GM21528 (cell line): ENCODE measurements at regions not wholly inside any gene's neighbourhood (a gene's known extent, or its start where the extent isn't known, plus 50 kb on each side); places are given as distances from the start of the nearest gene placed in this dataset.

ENCODE experiments used
- ATAC-seq: cut with Tn5 transposase; IDR thresholded peaks from one replicate; pipeline ENCODE4 v1.9.1; 2021; ENCODE audit warnings: mild to moderate bottlenecking, moderate library complexity; ENCODE audit not compliant: unreplicated experiment, low FRiP score

DNA sequence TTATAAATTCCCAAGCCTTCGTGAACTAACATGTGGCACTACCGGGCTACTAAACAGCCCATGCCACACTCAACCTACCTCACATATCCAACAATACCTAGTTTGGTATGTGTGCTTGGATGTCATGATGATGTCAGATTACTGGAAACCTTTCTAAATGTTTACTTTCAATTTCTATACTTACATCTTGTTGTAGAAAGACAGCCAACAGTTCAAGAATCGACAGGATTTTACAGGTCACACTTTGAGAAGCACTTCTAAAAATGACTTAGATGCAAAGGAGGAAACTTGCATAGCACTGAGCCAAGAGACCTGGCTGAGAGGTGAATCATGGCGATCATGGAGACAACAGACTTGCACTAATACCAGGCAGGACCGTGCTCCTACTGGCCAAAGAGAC lies 209.9 kb downstream of the COL4A1 start:
- ATAC-seq: no peak

- ATAC-seq: no peak
These were observed 214.1 kb downstream of the COL4A1 start for GRCh38 chr13:110092831-110093247.

DNA sequence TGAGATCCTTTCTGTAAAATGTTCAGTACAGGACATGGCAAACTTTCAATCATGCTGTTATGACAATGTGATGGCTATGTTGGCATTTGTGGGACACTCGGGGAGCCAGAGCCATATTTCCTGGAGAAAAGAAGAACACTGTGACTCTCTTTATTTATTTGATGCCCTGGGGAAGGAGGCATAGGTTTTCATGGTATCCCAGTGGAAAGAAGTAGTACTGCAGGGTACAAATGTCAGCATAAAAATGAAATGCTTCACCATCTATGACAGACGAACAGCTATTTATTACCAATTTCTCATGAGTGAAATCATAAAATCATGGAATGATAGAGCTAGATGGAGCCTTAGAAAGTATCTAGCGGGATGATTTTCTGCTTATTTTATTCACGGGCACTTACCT lies 217.1 kb downstream of the COL4A1 start:
- ATAC-seq: no peak

GRCh38 chr13:110089100-110089499 lies 217.9 kb downstream of the COL4A1 start:
- no peak for ATAC-seq

DNA sequence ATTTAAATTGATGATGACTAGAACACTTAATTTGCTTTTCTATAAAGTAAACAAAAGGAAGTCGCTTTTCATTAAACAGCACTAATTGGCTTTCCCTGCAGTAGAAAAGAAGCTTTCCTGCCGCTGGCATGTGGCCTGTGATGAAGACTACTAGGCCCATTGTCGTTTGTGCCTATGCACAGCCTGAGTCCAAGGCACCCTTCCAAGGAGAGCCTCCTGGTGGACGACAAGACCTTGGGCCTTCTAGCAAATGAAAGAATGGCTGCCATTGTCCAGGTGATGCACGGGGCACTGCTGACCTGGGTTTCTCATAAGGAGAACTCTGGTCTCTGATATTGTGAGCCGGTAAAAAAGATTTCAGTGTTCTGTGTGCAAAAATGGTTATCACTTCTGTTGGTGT lies 233.0 kb downstream of the COL4A1 start:
- no peak for ATAC-seq

DNA sequence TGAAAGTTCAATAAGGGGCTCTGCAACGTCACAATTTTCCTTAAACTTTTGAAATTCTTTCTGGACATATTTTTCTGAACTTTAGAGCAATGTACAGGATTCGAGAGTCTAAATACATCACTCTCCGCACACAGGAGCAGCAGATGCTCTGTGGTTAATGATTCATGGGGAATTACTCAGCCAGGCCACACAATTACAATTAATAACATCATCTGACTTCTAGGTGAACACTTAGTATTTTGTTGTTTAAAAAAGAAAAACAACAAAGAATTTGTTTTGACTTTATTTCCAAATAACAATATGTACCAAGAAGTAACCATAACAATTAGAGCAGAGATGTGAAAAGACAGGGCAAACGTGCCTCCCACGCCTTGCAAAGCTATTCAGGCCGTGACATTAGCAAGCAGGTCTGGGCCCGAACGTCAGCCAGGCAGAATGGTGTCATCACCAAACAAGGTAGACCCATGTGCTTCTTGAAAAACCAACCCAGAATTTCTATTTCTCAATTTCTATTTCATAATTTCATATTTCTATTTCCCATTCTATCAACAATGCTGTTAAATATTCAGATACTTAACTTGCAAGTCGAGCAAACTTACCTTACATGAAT lies 236.3 kb downstream of the COL4A1 start:
- ATAC-seq: no peak

GRCh38 chr13:110070046-110070445 lies 236.9 kb downstream of the COL4A1 start:
- ATAC-seq: no peak

DNA sequence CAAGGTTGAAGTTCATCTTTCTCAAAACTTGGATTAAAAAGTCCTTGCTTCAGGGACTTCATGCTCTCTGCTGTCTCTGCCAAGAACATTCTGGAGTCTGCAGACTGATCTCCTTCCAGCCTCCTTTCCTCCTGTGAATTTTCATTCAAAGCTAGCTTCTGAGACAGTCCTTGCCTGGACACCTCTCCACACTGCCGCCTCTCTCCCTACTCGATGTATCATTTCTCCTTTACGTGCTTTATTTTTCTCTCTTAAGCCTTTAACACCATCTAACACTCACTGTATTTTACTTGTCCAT lies 238.8 kb downstream of the COL4A1 start:
- ATAC-seq: no peak

GRCh38 chr13:110067355-110068175 lies 239.4 kb downstream of the COL4A1 start:
- ATAC-seq: no peak

DNA sequence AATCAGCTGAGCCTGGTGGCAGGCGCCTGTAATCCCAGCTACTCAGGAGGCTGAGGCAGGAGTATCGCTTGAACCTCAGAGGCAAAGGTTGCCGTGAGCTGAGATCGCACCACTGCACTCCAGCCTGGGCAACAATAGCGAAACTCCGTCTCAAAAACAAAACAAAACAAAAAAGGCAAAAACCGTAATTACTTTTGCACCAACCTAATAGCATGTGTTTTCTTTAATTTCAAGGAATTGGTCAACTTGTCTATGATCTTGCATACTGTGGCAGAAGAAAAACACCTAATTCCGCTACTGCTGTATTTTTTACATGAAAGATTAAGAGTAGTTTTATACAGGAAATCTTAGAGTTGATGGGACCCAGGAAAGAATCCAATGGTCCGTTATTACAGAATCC lies 241.2 kb downstream of the COL4A1 start:
- ATAC-seq: no peak

DNA sequence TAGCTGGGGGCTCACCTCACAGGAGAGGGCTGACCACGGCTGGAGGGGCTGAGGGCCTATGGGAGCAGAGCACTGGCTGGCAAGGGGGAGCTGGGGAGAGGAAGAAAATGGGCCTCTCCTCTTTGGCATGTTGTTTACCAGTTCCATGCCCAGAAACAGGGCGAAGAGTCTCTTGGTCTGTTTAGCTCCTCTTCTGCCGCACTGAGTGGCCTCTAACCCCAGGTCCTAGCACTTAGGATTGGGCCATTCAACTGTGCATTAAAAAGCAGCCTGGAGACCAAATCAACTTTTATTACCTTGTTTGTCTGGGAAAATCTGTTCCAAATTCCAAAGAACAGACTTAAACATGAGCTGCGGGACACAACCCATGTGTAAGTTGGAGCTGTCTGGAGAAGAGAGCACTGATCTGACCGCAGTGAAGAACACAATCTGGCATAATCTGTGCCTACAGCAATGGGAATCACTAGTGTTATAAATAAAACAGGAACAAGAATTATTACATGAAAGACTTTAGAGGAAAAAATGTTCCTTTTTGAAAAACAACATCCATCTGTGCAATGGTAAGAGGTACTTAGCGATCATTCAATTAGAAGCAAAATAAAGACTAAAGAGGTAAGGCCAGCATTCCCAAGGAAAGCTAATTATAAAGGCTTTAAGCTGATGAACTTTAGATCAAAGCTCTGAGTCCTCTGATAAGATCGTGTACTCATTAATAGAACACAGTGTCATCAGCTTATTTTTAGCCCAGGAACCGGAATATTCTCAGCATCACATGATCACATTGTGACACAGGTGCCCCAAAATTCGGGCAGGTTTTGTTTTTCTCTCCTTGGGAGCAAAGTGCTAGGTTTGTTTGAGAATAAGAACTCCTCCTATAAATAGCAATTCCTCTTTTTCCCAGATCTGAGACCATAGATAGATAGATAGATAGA lies 243.2 kb downstream of the COL4A1 start:
- no peak for ATAC-seq

DNA sequence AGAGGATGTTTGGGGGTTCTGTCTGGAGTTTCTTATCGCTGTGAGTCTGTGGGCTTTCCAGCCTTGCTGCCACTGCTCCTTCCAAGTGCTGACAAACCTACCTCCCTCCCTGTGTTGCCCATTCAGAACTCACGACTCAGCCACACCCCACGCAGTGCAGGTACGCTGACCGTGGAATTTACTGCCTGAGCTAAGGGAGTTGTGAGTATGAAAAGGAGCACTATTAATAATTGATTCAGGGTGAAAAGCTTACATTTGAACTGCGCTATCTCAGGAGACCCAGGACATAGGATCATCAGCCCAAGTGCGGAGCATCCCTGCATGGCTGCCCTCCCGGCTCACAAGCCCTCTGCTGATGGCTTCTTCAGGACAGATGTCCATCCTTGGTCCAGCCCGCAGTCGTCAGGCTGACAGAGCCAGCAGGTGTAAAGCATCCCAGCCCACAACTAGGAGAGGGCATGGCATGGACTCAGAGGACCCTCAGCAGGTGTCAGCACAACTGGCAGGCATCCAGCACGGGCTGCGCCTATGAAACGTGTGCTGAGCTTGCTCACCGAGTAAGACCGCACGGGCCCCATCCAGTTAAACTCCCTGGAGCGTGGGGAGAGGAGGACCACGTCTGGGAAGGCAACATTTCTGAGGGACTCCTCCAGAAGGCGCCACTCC lies 244.0 kb downstream of the COL4A1 start:
- no peak for ATAC-seq

DNA sequence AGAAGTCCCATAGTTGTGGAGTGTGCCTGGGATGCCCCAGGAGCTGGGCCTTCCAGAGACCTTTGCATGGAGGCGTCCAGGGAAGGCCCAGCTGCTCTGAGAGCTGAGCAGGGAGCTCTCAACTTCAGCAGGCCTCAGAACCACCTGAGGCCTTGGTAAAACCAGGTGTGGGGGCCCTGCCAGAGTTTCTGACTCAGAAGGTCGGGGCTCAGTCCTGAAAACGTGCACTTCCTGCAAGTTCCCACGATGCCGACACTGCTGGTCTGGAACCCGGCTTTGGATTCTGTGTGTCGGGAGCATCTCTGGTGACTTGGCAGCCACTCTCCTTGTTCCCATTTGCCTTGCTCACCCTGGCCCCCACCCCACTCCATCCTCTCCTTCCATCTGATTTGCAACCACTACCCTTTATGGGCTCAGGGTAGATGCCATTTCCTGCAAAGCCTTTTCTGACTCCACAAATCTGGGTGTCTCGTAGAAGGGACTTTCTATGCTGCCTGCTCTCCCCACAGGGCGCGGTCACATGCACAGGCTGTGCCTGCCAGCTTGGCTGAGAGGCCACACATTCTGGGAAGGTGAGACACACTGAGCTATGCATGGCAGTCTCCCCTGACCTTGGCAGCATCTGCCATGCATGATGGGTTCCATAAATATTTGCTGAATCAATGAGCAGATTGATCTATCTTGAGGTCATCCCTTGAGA lies 244.7 kb downstream of the COL4A1 start:
- ATAC-seq: no peak

- ATAC-seq: no peak
These were observed 245.7 kb downstream of the COL4A1 start for GRCh38 chr13:110061270-110061669.

DNA sequence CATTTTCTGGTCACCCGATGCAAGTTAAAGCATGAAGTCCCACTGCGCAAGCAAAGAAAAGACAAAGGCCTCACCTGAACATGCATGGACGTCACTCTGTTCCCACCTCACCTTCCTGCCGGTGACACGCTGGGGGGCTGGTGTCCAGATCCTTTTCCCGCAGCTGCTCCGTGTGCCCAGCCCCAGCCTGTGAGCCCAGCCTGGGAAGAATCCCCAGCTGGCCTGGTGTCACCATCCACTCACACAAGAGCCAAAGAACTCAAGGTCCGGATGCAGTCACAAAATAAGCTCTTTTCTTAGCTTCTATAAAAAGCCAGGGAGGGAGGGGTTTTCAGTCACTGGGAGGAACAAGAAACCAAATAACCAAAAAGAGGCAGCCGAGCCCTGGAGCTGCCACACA lies 249.9 kb downstream of the COL4A1 start:
- no peak for ATAC-seq

DNA sequence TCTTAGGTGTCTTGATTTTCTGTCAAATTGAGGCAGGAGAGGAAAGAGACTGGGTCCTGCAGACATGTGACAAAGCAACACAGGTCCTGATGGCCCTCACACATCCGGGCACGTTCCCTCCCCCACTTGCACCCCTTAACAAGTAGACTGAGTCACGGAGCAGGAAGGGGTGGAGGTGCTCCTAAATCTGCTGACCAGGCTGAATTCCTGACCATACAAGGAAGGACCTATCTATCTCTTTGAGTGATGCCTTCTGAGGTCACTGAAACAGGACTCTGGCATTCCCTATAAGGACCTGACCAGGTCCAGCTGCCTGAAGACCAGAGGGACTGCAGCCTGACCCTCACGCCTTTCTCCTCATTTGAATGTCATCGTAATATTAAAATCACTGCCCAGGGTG lies 250.3 kb downstream of the COL4A1 start:
- ATAC-seq: no peak

GRCh38 chr13:110055089-110055488 lies 251.9 kb downstream of the COL4A1 start:
- no peak for ATAC-seq

- no peak for ATAC-seq
These were observed 252.9 kb downstream of the COL4A1 start for GRCh38 chr13:110054041-110054440.

- no peak for ATAC-seq
These were observed 259.5 kb downstream of the COL4A1 start for GRCh38 chr13:110047496-110047895.

- ATAC-seq: no peak
These were observed 260.1 kb downstream of the COL4A1 start for GRCh38 chr13:110046811-110047210.
